ENCODE measurements at regions not wholly inside any gene's neighbourhood (a gene's known extent, or its start where the extent isn't known, plus 50 kb on each side); places are given as distances from the start of the nearest gene placed in this dataset.

GRCh38 chr18:22667616-22668422 lies 250.1 kb upstream of the CTAGE1 start:
- TF ChIP-seq POLR2A (IDR thresholded peaks at IDR 0.05; ENCODE audit: low read depth, low read length), result no peak
- TF ChIP-seq POLR2AphosphoS5 (IDR thresholded peaks at IDR 0.05; ENCODE audit: low read depth, low read length), result no peak
- TF ChIP-seq TAF1 (IDR thresholded peaks at IDR 0.05; ENCODE audit: low read depth, low read length), result no peak
- no peak for TF ChIP-seq PAX5 (IDR thresholded peaks at IDR 0.05; ENCODE audit: insufficient read depth, low read length, severe bottlenecking)
- no peak for TF ChIP-seq SPI1 (IDR thresholded peaks at IDR 0.05; ENCODE audit: low read depth, low read length)
- no peak for TF ChIP-seq POU2F2 (IDR thresholded peaks at IDR 0.05; ENCODE audit: low read depth, low read length)
